WTC11 (cell line): ENCODE measurements at regions not wholly inside any gene's neighbourhood (a gene's known extent, or its start where the extent isn't known, plus 50 kb on each side); places are given as distances from the start of the nearest gene placed in this dataset.

Experiments
- ATAC-seq: fragments of 200-7000 bp; cut with Tn5 transposase; 2 replicates; pipeline ENCODE4 v1.10.0; 2021; ENCODE audit warnings: mild to moderate bottlenecking, moderate library complexity
- CTCF ChIA-PET: fragments of 300-600 bp; sonication (Branson Sonifier 250); formaldehyde crosslinking; loops from one replicate; lab custom pipeline; 2021; ENCODE audit warnings: antibody characterized with exemption; lab: Charles Lee
- POLR2A ChIA-PET: fragments of 350-600 bp; sonication (Branson Sonifier 250); formaldehyde crosslinking; loops from one replicate; lab custom pipeline; 2021; ENCODE audit warnings: antibody characterized with exemption; lab: Charles Lee
- DNase-seq: peaks from one replicate; pipeline ENCODE4 v3.0.0; 2021; ENCODE audit warnings: low spot score
- H3K27ac Mint-ChIP-seq: 2 replicates; pipeline ENCODE4 v1.8.0; 2021; ENCODE audit warnings: mixed read lengths
- H3K27me3 Mint-ChIP-seq: 2 replicates; pipeline ENCODE4 v1.8.0; 2021; ENCODE audit warnings: low read depth, mild to moderate bottlenecking, moderate library complexity, mixed read lengths
- H3K36me3 Mint-ChIP-seq: 2 replicates; pipeline ENCODE4 v1.8.0; 2021; ENCODE audit warnings: mixed read lengths
- H3K4me1 Mint-ChIP-seq: 2 replicates; pipeline ENCODE4 v1.8.0; 2022; ENCODE audit warnings: mixed read lengths
- H3K4me3 Mint-ChIP-seq: 2 replicates; pipeline ENCODE4 v1.8.0; 2021; ENCODE audit warnings: mild to moderate bottlenecking, moderate library complexity, mixed read lengths
- H3K9me3 Mint-ChIP-seq: 2 replicates; pipeline ENCODE4 v1.8.0; 2021; ENCODE audit warnings: mixed read lengths
- CBFB ChIP-seq: sonication (generic); formaldehyde crosslinking; IDR thresholded peaks from 2 replicates; pipeline ENCODE4 v1.8.1; 2022; ENCODE audit warnings: mild to moderate bottlenecking, low read depth, missing genetic modification reagents
- FOXJ3 ChIP-seq: sonication (generic); formaldehyde crosslinking; IDR thresholded peaks from 2 replicates; pipeline ENCODE4 v1.9.0; 2021; ENCODE audit warnings: missing genetic modification reagents, mild to moderate bottlenecking, borderline replicate concordance
- GRHL2 ChIP-seq: fragments of 250-450 bp; sonication (Bioruptor Pico); IDR thresholded peaks from 2 replicates; pipeline ENCODE4 v1.8.0; 2022; ENCODE audit warnings: mild to moderate bottlenecking, moderate library complexity; ENCODE audit not compliant: insufficient replicate concordance, severe bottlenecking
- PRRX2 ChIP-seq: fragments of 250-450 bp; sonication (Bioruptor Pico); IDR thresholded peaks from 2 replicates; pipeline ENCODE4 v1.8.0; 2021; ENCODE audit warnings: mild to moderate bottlenecking
- RORB ChIP-seq: fragments of 250-450 bp; sonication (Bioruptor Pico); IDR thresholded peaks from 2 replicates; pipeline ENCODE4 v1.9.0; 2021; ENCODE audit warnings: mild to moderate bottlenecking
- SMAD4 ChIP-seq: sonication (generic); formaldehyde crosslinking; IDR thresholded peaks from 2 replicates; pipeline ENCODE4 v1.8.0; 2022; ENCODE audit warnings: mild to moderate bottlenecking, missing genetic modification reagents
- ZBTB21 ChIP-seq: sonication (generic); formaldehyde crosslinking; IDR thresholded peaks from 2 replicates; pipeline ENCODE4 v1.8.1; 2023; ENCODE audit warnings: mild to moderate bottlenecking, missing genetic modification reagents, borderline replicate concordance
- ZNF263 ChIP-seq: sonication (generic); formaldehyde crosslinking; IDR thresholded peaks from 2 replicates; pipeline ENCODE4 v1.8.1; 2022; ENCODE audit warnings: low read depth, mild to moderate bottlenecking, moderate library complexity, missing genetic modification reagents
- ZNF423 ChIP-seq: fragments of 250-450 bp; sonication (Bioruptor Pico); IDR thresholded peaks from 2 replicates; pipeline ENCODE4 v2.1.2; 2022; ENCODE audit warnings: mild to moderate bottlenecking, moderate library complexity
- TF ChIP-seq, protein P1 (sequence below): fragments of 250-450 bp; sonication (Bioruptor Pico); IDR thresholded peaks from 2 replicates; pipeline ENCODE4 v1.9.0; 2021; ENCODE audit warnings: mild to moderate bottlenecking, borderline replicate concordance
- TF ChIP-seq, protein P2 (sequence below): sonication (generic); formaldehyde crosslinking; IDR thresholded peaks from 2 replicates; pipeline ENCODE4 v1.8.0; 2023; ENCODE audit warnings: missing genetic modification reagents
- TF ChIP-seq, protein P3 (sequence below): sonication (generic); formaldehyde crosslinking; IDR thresholded peaks from 2 replicates; pipeline ENCODE4 v1.8.1; 2023; ENCODE audit warnings: mild to moderate bottlenecking, missing genetic modification reagents
- TF ChIP-seq, protein P4 (sequence below): sonication (generic); formaldehyde crosslinking; IDR thresholded peaks from 2 replicates; pipeline ENCODE4 v1.8.1; 2022; ENCODE audit warnings: mild to moderate bottlenecking, missing genetic modification reagents, moderate library complexity, borderline replicate concordance
- TF ChIP-seq, protein P5 (sequence below): sonication (generic); formaldehyde crosslinking; IDR thresholded peaks from 2 replicates; pipeline ENCODE4 v1.8.0; 2022; ENCODE audit warnings: mild to moderate bottlenecking, missing genetic modification reagents
- TF ChIP-seq, protein P6 (sequence below): sonication (generic); formaldehyde crosslinking; IDR thresholded peaks from 2 replicates; pipeline ENCODE4 v1.8.1; 2023; ENCODE audit warnings: mild to moderate bottlenecking, missing genetic modification reagents, moderate library complexity
- TF ChIP-seq, protein P7 (sequence below): sonication (generic); formaldehyde crosslinking; IDR thresholded peaks from 2 replicates; pipeline ENCODE4 v1.8.1; 2022; ENCODE audit warnings: low read depth, mild to moderate bottlenecking, moderate library complexity, missing genetic modification reagents, borderline replicate concordance

DNA sequence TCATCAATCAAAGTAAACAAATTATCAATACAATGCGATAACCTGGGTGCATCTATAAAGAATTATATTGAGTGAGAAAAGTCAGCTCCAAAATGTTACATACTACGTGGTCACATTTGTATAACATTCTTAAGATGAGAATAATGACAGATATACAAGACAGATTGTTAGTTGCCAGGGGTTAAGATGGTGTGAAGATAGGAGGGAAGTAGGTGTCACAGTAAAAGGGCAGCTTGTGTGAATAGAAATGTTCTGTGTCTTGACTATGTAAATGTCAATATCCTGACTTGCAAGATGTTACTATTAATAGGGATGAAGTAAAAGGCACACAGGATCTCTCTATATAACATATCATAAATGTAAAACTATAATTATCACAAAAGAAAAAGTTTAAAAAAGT is 611.2 kb upstream of the SPRY2 start:
- ATAC-seq, result no peak
- H3K27ac Mint-ChIP-seq, result no peak overlapping the region
- no peaks in the 10 kb centered on the region for H3K4me1 Mint-ChIP-seq
- DNase-seq, result no peak
- TF ChIP-seq, protein P1, sequence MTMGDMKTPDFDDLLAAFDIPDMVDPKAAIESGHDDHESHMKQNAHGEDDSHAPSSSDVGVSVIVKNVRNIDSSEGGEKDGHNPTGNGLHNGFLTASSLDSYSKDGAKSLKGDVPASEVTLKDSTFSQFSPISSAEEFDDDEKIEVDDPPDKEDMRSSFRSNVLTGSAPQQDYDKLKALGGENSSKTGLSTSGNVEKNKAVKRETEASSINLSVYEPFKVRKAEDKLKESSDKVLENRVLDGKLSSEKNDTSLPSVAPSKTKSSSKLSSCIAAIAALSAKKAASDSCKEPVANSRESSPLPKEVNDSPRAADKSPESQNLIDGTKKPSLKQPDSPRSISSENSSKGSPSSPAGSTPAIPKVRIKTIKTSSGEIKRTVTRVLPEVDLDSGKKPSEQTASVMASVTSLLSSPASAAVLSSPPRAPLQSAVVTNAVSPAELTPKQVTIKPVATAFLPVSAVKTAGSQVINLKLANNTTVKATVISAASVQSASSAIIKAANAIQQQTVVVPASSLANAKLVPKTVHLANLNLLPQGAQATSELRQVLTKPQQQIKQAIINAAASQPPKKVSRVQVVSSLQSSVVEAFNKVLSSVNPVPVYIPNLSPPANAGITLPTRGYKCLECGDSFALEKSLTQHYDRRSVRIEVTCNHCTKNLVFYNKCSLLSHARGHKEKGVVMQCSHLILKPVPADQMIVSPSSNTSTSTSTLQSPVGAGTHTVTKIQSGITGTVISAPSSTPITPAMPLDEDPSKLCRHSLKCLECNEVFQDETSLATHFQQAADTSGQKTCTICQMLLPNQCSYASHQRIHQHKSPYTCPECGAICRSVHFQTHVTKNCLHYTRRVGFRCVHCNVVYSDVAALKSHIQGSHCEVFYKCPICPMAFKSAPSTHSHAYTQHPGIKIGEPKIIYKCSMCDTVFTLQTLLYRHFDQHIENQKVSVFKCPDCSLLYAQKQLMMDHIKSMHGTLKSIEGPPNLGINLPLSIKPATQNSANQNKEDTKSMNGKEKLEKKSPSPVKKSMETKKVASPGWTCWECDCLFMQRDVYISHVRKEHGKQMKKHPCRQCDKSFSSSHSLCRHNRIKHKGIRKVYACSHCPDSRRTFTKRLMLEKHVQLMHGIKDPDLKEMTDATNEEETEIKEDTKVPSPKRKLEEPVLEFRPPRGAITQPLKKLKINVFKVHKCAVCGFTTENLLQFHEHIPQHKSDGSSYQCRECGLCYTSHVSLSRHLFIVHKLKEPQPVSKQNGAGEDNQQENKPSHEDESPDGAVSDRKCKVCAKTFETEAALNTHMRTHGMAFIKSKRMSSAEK (CRISPR knock-in tag), result no peak
- TF ChIP-seq, protein P2, sequence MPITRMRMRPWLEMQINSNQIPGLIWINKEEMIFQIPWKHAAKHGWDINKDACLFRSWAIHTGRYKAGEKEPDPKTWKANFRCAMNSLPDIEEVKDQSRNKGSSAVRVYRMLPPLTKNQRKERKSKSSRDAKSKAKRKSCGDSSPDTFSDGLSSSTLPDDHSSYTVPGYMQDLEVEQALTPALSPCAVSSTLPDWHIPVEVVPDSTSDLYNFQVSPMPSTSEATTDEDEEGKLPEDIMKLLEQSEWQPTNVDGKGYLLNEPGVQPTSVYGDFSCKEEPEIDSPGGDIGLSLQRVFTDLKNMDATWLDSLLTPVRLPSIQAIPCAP (CRISPR knock-in tag), result no peak
- TF ChIP-seq SMAD4 (no peak), ZBTB21 (CRISPR knock-in tag) (no peak), FOXJ3 (CRISPR knock-in tag) (no peak), GRHL2 (no peak), ZNF423 (CRISPR knock-in tag) (no peak), PRRX2 (no peak), CBFB (no peak), ZNF263 (no peak), RORB (no peak)
- TF ChIP-seq, protein P3, sequence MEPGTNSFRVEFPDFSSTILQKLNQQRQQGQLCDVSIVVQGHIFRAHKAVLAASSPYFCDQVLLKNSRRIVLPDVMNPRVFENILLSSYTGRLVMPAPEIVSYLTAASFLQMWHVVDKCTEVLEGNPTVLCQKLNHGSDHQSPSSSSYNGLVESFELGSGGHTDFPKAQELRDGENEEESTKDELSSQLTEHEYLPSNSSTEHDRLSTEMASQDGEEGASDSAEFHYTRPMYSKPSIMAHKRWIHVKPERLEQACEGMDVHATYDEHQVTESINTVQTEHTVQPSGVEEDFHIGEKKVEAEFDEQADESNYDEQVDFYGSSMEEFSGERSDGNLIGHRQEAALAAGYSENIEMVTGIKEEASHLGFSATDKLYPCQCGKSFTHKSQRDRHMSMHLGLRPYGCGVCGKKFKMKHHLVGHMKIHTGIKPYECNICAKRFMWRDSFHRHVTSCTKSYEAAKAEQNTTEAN, result no peak
- TF ChIP-seq, protein P4, sequence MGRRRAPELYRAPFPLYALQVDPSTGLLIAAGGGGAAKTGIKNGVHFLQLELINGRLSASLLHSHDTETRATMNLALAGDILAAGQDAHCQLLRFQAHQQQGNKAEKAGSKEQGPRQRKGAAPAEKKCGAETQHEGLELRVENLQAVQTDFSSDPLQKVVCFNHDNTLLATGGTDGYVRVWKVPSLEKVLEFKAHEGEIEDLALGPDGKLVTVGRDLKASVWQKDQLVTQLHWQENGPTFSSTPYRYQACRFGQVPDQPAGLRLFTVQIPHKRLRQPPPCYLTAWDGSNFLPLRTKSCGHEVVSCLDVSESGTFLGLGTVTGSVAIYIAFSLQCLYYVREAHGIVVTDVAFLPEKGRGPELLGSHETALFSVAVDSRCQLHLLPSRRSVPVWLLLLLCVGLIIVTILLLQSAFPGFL (CRISPR knock-in tag), result no peak
- TF ChIP-seq, protein P5, sequence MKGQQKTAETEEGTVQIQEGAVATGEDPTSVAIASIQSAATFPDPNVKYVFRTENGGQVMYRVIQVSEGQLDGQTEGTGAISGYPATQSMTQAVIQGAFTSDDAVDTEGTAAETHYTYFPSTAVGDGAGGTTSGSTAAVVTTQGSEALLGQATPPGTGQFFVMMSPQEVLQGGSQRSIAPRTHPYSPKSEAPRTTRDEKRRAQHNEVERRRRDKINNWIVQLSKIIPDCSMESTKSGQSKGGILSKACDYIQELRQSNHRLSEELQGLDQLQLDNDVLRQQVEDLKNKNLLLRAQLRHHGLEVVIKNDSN (CRISPR knock-in tag), result no peak
- TF ChIP-seq, protein P6, sequence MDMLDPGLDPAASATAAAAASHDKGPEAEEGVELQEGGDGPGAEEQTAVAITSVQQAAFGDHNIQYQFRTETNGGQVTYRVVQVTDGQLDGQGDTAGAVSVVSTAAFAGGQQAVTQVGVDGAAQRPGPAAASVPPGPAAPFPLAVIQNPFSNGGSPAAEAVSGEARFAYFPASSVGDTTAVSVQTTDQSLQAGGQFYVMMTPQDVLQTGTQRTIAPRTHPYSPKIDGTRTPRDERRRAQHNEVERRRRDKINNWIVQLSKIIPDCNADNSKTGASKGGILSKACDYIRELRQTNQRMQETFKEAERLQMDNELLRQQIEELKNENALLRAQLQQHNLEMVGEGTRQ (CRISPR knock-in tag), result no peak
- TF ChIP-seq, protein P7, sequence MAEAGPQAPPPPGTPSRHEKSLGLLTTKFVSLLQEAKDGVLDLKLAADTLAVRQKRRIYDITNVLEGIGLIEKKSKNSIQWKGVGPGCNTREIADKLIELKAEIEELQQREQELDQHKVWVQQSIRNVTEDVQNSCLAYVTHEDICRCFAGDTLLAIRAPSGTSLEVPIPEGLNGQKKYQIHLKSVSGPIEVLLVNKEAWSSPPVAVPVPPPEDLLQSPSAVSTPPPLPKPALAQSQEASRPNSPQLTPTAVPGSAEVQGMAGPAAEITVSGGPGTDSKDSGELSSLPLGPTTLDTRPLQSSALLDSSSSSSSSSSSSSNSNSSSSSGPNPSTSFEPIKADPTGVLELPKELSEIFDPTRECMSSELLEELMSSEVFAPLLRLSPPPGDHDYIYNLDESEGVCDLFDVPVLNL, result no peak
- ChIA-PET POLR2A (no interaction called here), CTCF (no interaction called here)
- H3K36me3 Mint-ChIP-seq, result no peaks in the 10 kb centered on the region
- no peak overlapping the region for H3K4me3 Mint-ChIP-seq
- peaks cover 9% of the 10 kb centered on the region for H3K9me3 Mint-ChIP-seq
- no peaks in the 10 kb centered on the region for H3K27me3 Mint-ChIP-seq
